ENCODE measurements at regions not wholly inside any gene's neighbourhood (a gene's known extent, or its start where the extent isn't known, plus 50 kb on each side); places are given as distances from the start of the nearest gene placed in this dataset.

- Histone ChIP-seq H3K79me1 (replicated peaks; ENCODE audit: low read length, poor library complexity, severe bottlenecking) (no peaks in the 10 kb centered on the region), H3K36me3 (ENCODE audit: control insufficient read depth in 1 of 2, insufficient read depth in 2 of 2, low read depth in 1 of 2, low read length in 2 of 2) (no peaks in the 10 kb centered on the region), H2BK5ac (ENCODE audit: low read depth, low read length, poor library complexity, severe bottlenecking) (no peak overlapping the region), H4K91ac (ENCODE audit: low read length) (no peak overlapping the region), H3K14ac (ENCODE audit: low read length in 2 of 2) (no peak overlapping the region), H2AFZ (ENCODE audit: low read depth, low read length) (no peak overlapping the region), H3K9me3 (ENCODE audit: control insufficient read depth, low read length) (no peaks in the 10 kb centered on the region), H3K4ac (ENCODE audit: low read depth in 1 of 2, low read length in 2 of 2) (no peak overlapping the region), H3K4me3 (ENCODE audit: insufficient read depth in 1 of 2, low read depth in 1 of 2, low read length in 2 of 2) (no peak overlapping the region), H3K27ac (ENCODE audit: low read length, poor library complexity, severe bottlenecking) (no peak overlapping the region), H3K4me2 (ENCODE audit: low read length, poor library complexity, severe bottlenecking) (no peak overlapping the region), H3K23ac (ENCODE audit: low read length in 2 of 2) (no peak overlapping the region), H4K8ac (ENCODE audit: low read length) (no peak overlapping the region), H2AK5ac (ENCODE audit: low read length, severe bottlenecking) (no peak overlapping the region), H3K4me1 (ENCODE audit: control insufficient read depth, insufficient read depth, low read depth, low read length) (no peaks in the 10 kb centered on the region), H3K27me3 (ENCODE audit: control insufficient read depth in 1 of 2, insufficient read depth in 1 of 2, low read length in 2 of 2) (peaks cover 0 to 6% of the 10 kb centered on the region in 2 experiments), H2BK120ac (ENCODE audit: low read depth, low read length) (no peak overlapping the region), H2BK12ac (ENCODE audit: low read length in 2 of 2) (no peak overlapping the region), H2BK15ac (ENCODE audit: low read depth, poor library complexity, severe bottlenecking) (no peak overlapping the region), H3K9ac (ENCODE audit: low read length) (peak overlapping the region; percentile 48), H3K18ac (ENCODE audit: low read depth in 1 of 2, low read length in 2 of 2) (no peak overlapping the region)
- DNase-seq = no peak
- 5% methylated on average over 1 of the region's 2 CpGs for WGBS
Observed at GRCh38 chr2:2742726-2743125, 411.7 kb upstream of the MYT1L start.

GRCh38 chr2:2740238-2740775, 409.2 kb upstream of the MYT1L start:
- Histone ChIP-seq H3K79me1 (replicated peaks; ENCODE audit: low read length, poor library complexity, severe bottlenecking) (no peaks in the 10 kb centered on the region), H2BK120ac (ENCODE audit: low read depth, low read length) (no peak overlapping the region), H3K23ac (ENCODE audit: low read length in 2 of 2) (no peak overlapping the region), H2BK5ac (ENCODE audit: low read depth, low read length, poor library complexity, severe bottlenecking) (no peak overlapping the region), H3K18ac (ENCODE audit: low read depth in 1 of 2, low read length in 2 of 2) (no peak overlapping the region), H3K4me2 (ENCODE audit: low read length, poor library complexity, severe bottlenecking) (no peak overlapping the region), H3K4me3 (ENCODE audit: insufficient read depth in 1 of 2, low read depth in 1 of 2, low read length in 2 of 2) (no peak overlapping the region), H3K9ac (ENCODE audit: low read length) (no peak overlapping the region), H3K14ac (ENCODE audit: low read length in 2 of 2) (no peak overlapping the region), H3K4me1 (ENCODE audit: control insufficient read depth, insufficient read depth, low read depth, low read length) (no peaks in the 10 kb centered on the region), H2AFZ (ENCODE audit: low read depth, low read length) (no peak overlapping the region), H3K9me3 (ENCODE audit: control insufficient read depth, low read length) (no peaks in the 10 kb centered on the region), H3K27ac (ENCODE audit: low read length, poor library complexity, severe bottlenecking) (no peak overlapping the region), H2BK12ac (ENCODE audit: low read length in 2 of 2) (no peak overlapping the region), H3K36me3 (ENCODE audit: control insufficient read depth in 1 of 2, insufficient read depth in 2 of 2, low read depth in 1 of 2, low read length in 2 of 2) (no peaks in the 10 kb centered on the region), H3K4ac (ENCODE audit: low read depth in 1 of 2, low read length in 2 of 2) (no peak overlapping the region), H2BK15ac (ENCODE audit: low read depth, poor library complexity, severe bottlenecking) (no peak overlapping the region), H4K91ac (ENCODE audit: low read length) (no peak overlapping the region), H3K27me3 (ENCODE audit: control insufficient read depth in 1 of 2, insufficient read depth in 1 of 2, low read length in 2 of 2) (peaks cover 0 to 3% of the 10 kb centered on the region in 2 experiments), H2AK5ac (ENCODE audit: low read length, severe bottlenecking) (no peak overlapping the region), H4K8ac (ENCODE audit: low read length) (no peak overlapping the region)
- DNase-seq = no peak
- 78% methylated on average over 1 of the region's 1 CpG for WGBS

- 92% methylated on average over 9 of the region's 9 CpGs for WGBS
- H3K36me3 ChIP-seq (ENCODE audit: control insufficient read depth in 1 of 2, insufficient read depth in 2 of 2, low read depth in 1 of 2, low read length in 2 of 2) = no peaks in the 10 kb centered on the region
- no peak overlapping the region for H3K23ac ChIP-seq (ENCODE audit: low read length in 2 of 2)
Observed at GRCh38 chr2:2739231-2739795, 408.2 kb upstream of the MYT1L start.

GRCh38 chr2:2738684-2739083, 407.6 kb upstream of the MYT1L start:
- Histone ChIP-seq H3K4me2 (ENCODE audit: low read length, poor library complexity, severe bottlenecking) (no peak overlapping the region), H3K36me3 (ENCODE audit: control insufficient read depth in 1 of 2, insufficient read depth in 2 of 2, low read depth in 1 of 2, low read length in 2 of 2) (no peaks in the 10 kb centered on the region), H4K8ac (ENCODE audit: low read length) (no peak overlapping the region), H2BK12ac (ENCODE audit: low read length in 2 of 2) (no peak overlapping the region), H3K4me1 (ENCODE audit: control insufficient read depth, insufficient read depth, low read depth, low read length) (no peaks in the 10 kb centered on the region), H3K23ac (ENCODE audit: low read length in 2 of 2) (no peak overlapping the region), H3K18ac (ENCODE audit: low read depth in 1 of 2, low read length in 2 of 2) (no peak overlapping the region), H4K91ac (ENCODE audit: low read length) (no peak overlapping the region), H3K79me1 (replicated peaks; ENCODE audit: low read length, poor library complexity, severe bottlenecking) (no peaks in the 10 kb centered on the region), H2AFZ (ENCODE audit: low read depth, low read length) (no peak overlapping the region), H3K27me3 (ENCODE audit: control insufficient read depth in 1 of 2, insufficient read depth in 1 of 2, low read length in 2 of 2) (no peaks in the 10 kb centered on the region), H3K14ac (ENCODE audit: low read length in 2 of 2) (no peak overlapping the region), H3K4me3 (ENCODE audit: insufficient read depth in 1 of 2, low read depth in 1 of 2, low read length in 2 of 2) (no peak overlapping the region), H2BK120ac (ENCODE audit: low read depth, low read length) (no peak overlapping the region), H3K9ac (ENCODE audit: low read length) (no peak overlapping the region), H3K4ac (ENCODE audit: low read depth in 1 of 2, low read length in 2 of 2) (no peak overlapping the region), H3K9me3 (ENCODE audit: control insufficient read depth, low read length) (no peaks in the 10 kb centered on the region), H2AK5ac (ENCODE audit: low read length, severe bottlenecking) (no peak overlapping the region), H3K27ac (ENCODE audit: low read length, poor library complexity, severe bottlenecking) (no peak overlapping the region), H2BK5ac (ENCODE audit: low read depth, low read length, poor library complexity, severe bottlenecking) (no peak overlapping the region), H2BK15ac (ENCODE audit: low read depth, poor library complexity, severe bottlenecking) (no peak overlapping the region)
- DNase-seq = no peak
- WGBS = 66% methylated on average over 11 of the region's 11 CpGs

More at GRCh38 chr2:2739231-2739795, 408.2 kb upstream of the MYT1L start:
- Histone ChIP-seq H3K4ac (ENCODE audit: low read depth in 1 of 2, low read length in 2 of 2) (no peak overlapping the region), H2BK12ac (ENCODE audit: low read length in 2 of 2) (no peak overlapping the region), H3K27me3 (ENCODE audit: control insufficient read depth in 1 of 2, insufficient read depth in 1 of 2, low read length in 2 of 2) (no peaks in the 10 kb centered on the region), H3K27ac (ENCODE audit: low read length, poor library complexity, severe bottlenecking) (no peak overlapping the region), H2AK5ac (ENCODE audit: low read length, severe bottlenecking) (no peak overlapping the region), H2BK15ac (ENCODE audit: low read depth, poor library complexity, severe bottlenecking) (no peak overlapping the region), H4K8ac (ENCODE audit: low read length) (no peak overlapping the region), H3K4me1 (ENCODE audit: control insufficient read depth, insufficient read depth, low read depth, low read length) (no peaks in the 10 kb centered on the region), H3K18ac (ENCODE audit: low read depth in 1 of 2, low read length in 2 of 2) (no peak overlapping the region), H2BK120ac (ENCODE audit: low read depth, low read length) (no peak overlapping the region), H4K91ac (ENCODE audit: low read length) (no peak overlapping the region), H2AFZ (ENCODE audit: low read depth, low read length) (no peak overlapping the region), H3K9ac (ENCODE audit: low read length) (no peak overlapping the region), H2BK5ac (ENCODE audit: low read depth, low read length, poor library complexity, severe bottlenecking) (no peak overlapping the region), H3K4me2 (ENCODE audit: low read length, poor library complexity, severe bottlenecking) (no peak overlapping the region), H3K9me3 (ENCODE audit: control insufficient read depth, low read length) (no peaks in the 10 kb centered on the region), H3K14ac (ENCODE audit: low read length in 2 of 2) (no peak overlapping the region), H3K4me3 (ENCODE audit: insufficient read depth in 1 of 2, low read depth in 1 of 2, low read length in 2 of 2) (no peak overlapping the region), H3K79me1 (replicated peaks; ENCODE audit: low read length, poor library complexity, severe bottlenecking) (no peaks in the 10 kb centered on the region)
- no peak for DNase-seq

Data from mesenchymal stem cell (in vitro differentiated cells and primary cell).